Neural progenitor cell (in vitro differentiated cells): ENCODE measurements at regions not wholly inside any gene's neighbourhood (a gene's known extent, or its start where the extent isn't known, plus 50 kb on each side); places are given as distances from the start of the nearest gene placed in this dataset.
"Not testable (repeated sequence)": the region's sequence is repeated elsewhere in the genome, so short reads cannot be mapped to it uniquely, and the experiment has no call there.

ENCODE experiments used
- DNase-seq: peaks from one replicate; pipeline ENCODE4 v3.0.0-alpha.2; 2016; ENCODE audit warnings: low spot score
- H2AFZ ChIP-seq: fragments of 200-600 bp; sonication (generic); replicated peaks from 2 replicates; pipeline ENCODE4 v1.6.1; 2016; ENCODE audit warnings: antibody characterized with exemption
- H3F3A ChIP-seq: fragments of 200-600 bp; sonication (generic); 2 replicates; pipeline ENCODE4 v1.6.1; 2016; ENCODE audit warnings: antibody characterized with exemption, low read depth
- H3K27ac ChIP-seq: fragments of 200-600 bp; sonication (generic); 2 replicates; pipeline ENCODE4 v1.5.1; 2016; ENCODE audit warnings: mild to moderate bottlenecking
- H3K27me3 ChIP-seq: fragments of 200-600 bp; sonication (generic); 2 replicates; pipeline ENCODE4 v1.6.1; 2016; ENCODE audit warnings: mild to moderate bottlenecking, moderate library complexity
- H3K36me3 ChIP-seq: fragments of 200-600 bp; sonication (generic); 2 replicates; pipeline ENCODE4 v1.5.1; 2016
- H3K4me1 ChIP-seq: fragments of 200-600 bp; sonication (generic); 2 replicates; pipeline ENCODE4 v1.6.1; 2016; ENCODE audit warnings: mixed run types
- H3K4me2 ChIP-seq: fragments of 200-600 bp; sonication (generic); 2 replicates; pipeline ENCODE4 v1.6.1; 2016
- H3K4me3 ChIP-seq: fragments of 200-600 bp; sonication (generic); 2 replicates; pipeline ENCODE4 v1.5.1; 2016
- H3K79me2 ChIP-seq: fragments of 200-600 bp; sonication (generic); 2 replicates; pipeline ENCODE4 v1.6.1; 2016; ENCODE audit warnings: low read depth
- H3K9ac ChIP-seq: fragments of 200-600 bp; sonication (generic); 2 replicates; pipeline ENCODE4 v1.6.1; 2016
- H3K9me3 ChIP-seq: fragments of 200-600 bp; sonication (generic); 2 replicates; pipeline ENCODE4 v1.5.1; 2016; ENCODE audit warnings: low read depth
- H4K20me1 ChIP-seq: fragments of 200-600 bp; sonication (generic); 2 replicates; pipeline ENCODE4 v1.6.1; 2016; ENCODE audit warnings: low read depth
- H3K27ac Mint-ChIP-seq: 3 replicates; pipeline ENCODE4 v1.8.0; 2021; ENCODE audit warnings: mixed read lengths
- H3K27me3 Mint-ChIP-seq: 2 replicates; pipeline ENCODE4 v1.8.0; 2022; ENCODE audit warnings: low read depth, mild to moderate bottlenecking, inconsistent platforms, moderate library complexity, mixed read lengths; ENCODE audit not compliant: insufficient read depth
- H3K36me3 Mint-ChIP-seq: 3 replicates; pipeline ENCODE4 v1.8.0; 2021; ENCODE audit warnings: mixed read lengths
- H3K4me1 Mint-ChIP-seq: 3 replicates; pipeline ENCODE4 v1.8.0; 2021; ENCODE audit warnings: mixed read lengths
- H3K4me3 Mint-ChIP-seq: 3 replicates; pipeline ENCODE4 v1.8.0; 2021; ENCODE audit warnings: mild to moderate bottlenecking, moderate library complexity, mixed read lengths
- H3K9me3 Mint-ChIP-seq: 3 replicates; pipeline ENCODE4 v1.8.0; 2020; ENCODE audit warnings: mixed read lengths

- not testable (repeated sequence) for H3K27ac ChIP-seq, H3K9me3 ChIP-seq, H3K9ac ChIP-seq, H3K4me1 ChIP-seq, H3K9me3 Mint-ChIP-seq, H3K27me3 ChIP-seq, H3K27me3 Mint-ChIP-seq, H3K4me3 ChIP-seq, H2AFZ ChIP-seq, H3K79me2 ChIP-seq, H4K20me1 ChIP-seq, H3K4me2 ChIP-seq, H3K27ac Mint-ChIP-seq, DNase-seq, H3F3A ChIP-seq, H3K36me3 ChIP-seq, H3K4me1 Mint-ChIP-seq, H3K4me3 Mint-ChIP-seq, H3K36me3 Mint-ChIP-seq
Measured at GRCh38 chr9:64458642-64459041, 826.4 kb downstream of the FOXD4L5 start.

- not testable (repeated sequence) for H3K36me3 ChIP-seq, H3K4me1 ChIP-seq, H3K4me2 ChIP-seq, H3K79me2 ChIP-seq, H3K27me3 Mint-ChIP-seq, H3F3A ChIP-seq, H3K36me3 Mint-ChIP-seq, DNase-seq, H3K4me1 Mint-ChIP-seq, H3K4me3 ChIP-seq, H3K9me3 Mint-ChIP-seq, H4K20me1 ChIP-seq, H3K9me3 ChIP-seq, H3K4me3 Mint-ChIP-seq, H3K27ac ChIP-seq, H2AFZ ChIP-seq, H3K9ac ChIP-seq, H3K27ac Mint-ChIP-seq
- peaks cover 19% of the 10 kb centered on the region for H3K27me3 ChIP-seq
Measured at GRCh38 chr9:64455107-64455648, 829.8 kb downstream of the FOXD4L5 start.

- not testable (repeated sequence) for H3K27me3 Mint-ChIP-seq, H3K36me3 ChIP-seq, H3K9me3 ChIP-seq, H3F3A ChIP-seq, H3K4me3 ChIP-seq, H3K36me3 Mint-ChIP-seq, H3K27ac ChIP-seq, H4K20me1 ChIP-seq, H3K27ac Mint-ChIP-seq, H3K79me2 ChIP-seq, DNase-seq, H3K9ac ChIP-seq, H3K4me1 ChIP-seq, H2AFZ ChIP-seq, H3K4me3 Mint-ChIP-seq, H3K4me2 ChIP-seq, H3K9me3 Mint-ChIP-seq, H3K4me1 Mint-ChIP-seq
- peaks cover 16% of the 10 kb centered on the region for H3K27me3 ChIP-seq
Measured at GRCh38 chr9:64452134-64452533, 832.9 kb downstream of the FOXD4L5 start.

DNA sequence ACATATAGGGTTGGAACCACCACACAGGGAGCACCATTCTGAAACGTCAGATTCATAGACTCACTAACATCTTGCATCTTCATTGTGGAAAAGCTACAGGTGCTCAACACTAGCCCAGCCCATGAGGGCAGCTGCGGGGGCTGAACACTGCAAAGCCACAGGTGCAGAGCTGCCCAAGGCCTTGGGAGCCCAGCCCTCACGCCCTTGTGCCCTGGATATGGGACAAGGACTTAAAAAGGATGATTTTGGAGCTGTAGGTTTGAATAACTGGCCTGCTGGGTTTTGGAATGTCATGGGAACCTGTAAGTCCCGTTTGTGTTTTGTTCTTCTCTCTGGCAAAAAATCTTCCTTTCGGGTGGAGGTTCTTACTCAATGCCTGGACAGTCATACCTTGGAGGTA is 834.4 kb downstream of the FOXD4L5 start:
- H2AFZ ChIP-seq, DNase-seq, H3K4me1 Mint-ChIP-seq, H3K36me3 Mint-ChIP-seq, H3K36me3 ChIP-seq, H3K27ac ChIP-seq, H3K9me3 ChIP-seq, H4K20me1 ChIP-seq, H3K27ac Mint-ChIP-seq, H3K9ac ChIP-seq, H3K4me3 Mint-ChIP-seq, H3K9me3 Mint-ChIP-seq, H3K27me3 Mint-ChIP-seq, H3F3A ChIP-seq, H3K4me3 ChIP-seq, H3K4me1 ChIP-seq, H3K4me2 ChIP-seq, H3K79me2 ChIP-seq: not testable (repeated sequence)
- peaks cover 16% of the 10 kb centered on the region for H3K27me3 ChIP-seq

GRCh38 chr9:64449025-64449424 is 836.0 kb downstream of the FOXD4L5 start:
- H4K20me1 ChIP-seq, H3K79me2 ChIP-seq, H3K4me3 ChIP-seq, H3K9me3 ChIP-seq, H3K4me3 Mint-ChIP-seq, H2AFZ ChIP-seq, H3K9ac ChIP-seq, H3K27ac Mint-ChIP-seq, H3K4me1 Mint-ChIP-seq, H3K27me3 Mint-ChIP-seq, H3K4me1 ChIP-seq, H3K27me3 ChIP-seq, H3K36me3 Mint-ChIP-seq, H3K36me3 ChIP-seq, DNase-seq, H3F3A ChIP-seq, H3K9me3 Mint-ChIP-seq, H3K27ac ChIP-seq, H3K4me2 ChIP-seq: not testable (repeated sequence)

GRCh38 chr9:64444909-64445525 is 840.0 kb downstream of the FOXD4L5 start:
- not testable (repeated sequence) for H3K27ac Mint-ChIP-seq, H3K4me1 ChIP-seq, H3K27me3 ChIP-seq, H3K4me2 ChIP-seq, H3K79me2 ChIP-seq, H3K36me3 ChIP-seq, H3K4me1 Mint-ChIP-seq, H3K4me3 Mint-ChIP-seq, H3K9ac ChIP-seq, H3K9me3 ChIP-seq, H2AFZ ChIP-seq, H3K9me3 Mint-ChIP-seq, H3K36me3 Mint-ChIP-seq, H3F3A ChIP-seq, H3K4me3 ChIP-seq, H3K27me3 Mint-ChIP-seq, H4K20me1 ChIP-seq, H3K27ac ChIP-seq
- peak; percentile 1 for DNase-seq

DNA sequence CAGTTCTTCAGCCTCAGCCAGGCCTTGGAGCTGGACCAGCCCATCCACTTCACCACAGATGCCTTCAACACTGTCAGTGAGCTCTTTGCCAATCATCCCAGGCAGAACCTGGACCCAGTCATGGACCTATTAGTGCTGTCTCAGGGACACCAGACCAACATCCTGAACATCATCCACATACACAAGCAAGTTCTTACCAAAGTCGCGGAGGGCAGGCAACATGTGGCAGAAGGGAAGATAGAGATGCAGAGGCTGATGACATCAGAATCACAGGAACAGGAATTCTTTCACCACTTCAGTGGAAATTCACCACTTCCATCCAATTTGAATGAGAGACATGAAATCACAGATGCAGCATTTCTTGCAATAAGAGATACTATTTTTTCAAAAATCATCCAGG is 845.3 kb downstream of the FOXD4L5 start:
- not testable (repeated sequence) for H3K4me3 ChIP-seq, H3K36me3 ChIP-seq, H3K9me3 ChIP-seq, H3K4me1 Mint-ChIP-seq, H2AFZ ChIP-seq, H3K27me3 Mint-ChIP-seq, H3K27ac Mint-ChIP-seq, H3K4me3 Mint-ChIP-seq, H3F3A ChIP-seq, H3K9me3 Mint-ChIP-seq, H4K20me1 ChIP-seq, H3K9ac ChIP-seq, DNase-seq, H3K4me1 ChIP-seq, H3K27me3 ChIP-seq, H3K79me2 ChIP-seq, H3K36me3 Mint-ChIP-seq, H3K4me2 ChIP-seq, H3K27ac ChIP-seq
